ENCODE measurements at regions not wholly inside any gene's neighbourhood (a gene's known extent, or its start where the extent isn't known, plus 50 kb on each side); places are given as distances from the start of the nearest gene placed in this dataset.

DNA sequence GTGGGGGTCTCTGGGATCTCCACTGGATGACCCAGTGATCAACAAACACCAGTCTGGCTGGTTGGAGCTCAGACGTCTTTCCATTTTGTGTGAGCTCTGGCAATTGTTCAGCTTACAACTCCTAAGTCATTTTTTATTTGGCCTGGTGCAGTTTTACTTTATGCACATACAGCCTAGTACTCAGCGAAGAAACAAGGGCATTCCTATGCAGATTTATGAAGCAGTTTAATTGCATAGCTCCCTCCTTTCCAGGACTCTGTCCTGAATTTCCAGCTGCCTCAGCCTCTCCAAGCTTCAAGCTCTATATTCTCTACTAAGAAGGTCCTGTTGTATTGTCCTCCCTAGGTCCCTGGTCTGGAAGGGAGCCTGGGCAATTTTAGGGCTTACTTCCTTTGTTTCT lies 145.6 kb upstream of the GALNT17 start:
- no peak for DNase-seq (ENCODE audit: low spot score)

DNA sequence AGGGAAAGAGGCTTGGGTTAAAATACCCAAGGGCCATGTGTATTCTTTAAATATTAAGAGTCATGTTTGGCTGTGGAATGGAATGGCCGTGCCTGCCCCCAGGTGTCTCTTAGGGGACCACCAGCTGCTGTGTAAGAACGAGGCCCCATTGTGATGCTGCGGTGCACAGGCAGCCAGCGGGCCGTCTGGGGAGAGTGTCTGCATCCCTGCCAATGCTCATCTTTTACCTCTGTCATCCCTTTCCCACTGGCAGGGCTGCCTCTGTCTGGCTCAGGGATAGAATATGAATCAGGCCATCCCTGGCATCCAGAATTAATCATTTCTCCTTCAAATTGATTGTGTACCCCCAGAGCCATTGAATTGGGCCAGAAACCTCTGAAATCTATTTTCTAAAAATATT lies 137.8 kb upstream of the GALNT17 start:
- no peak for DNase-seq (ENCODE audit: low spot score)

DNA sequence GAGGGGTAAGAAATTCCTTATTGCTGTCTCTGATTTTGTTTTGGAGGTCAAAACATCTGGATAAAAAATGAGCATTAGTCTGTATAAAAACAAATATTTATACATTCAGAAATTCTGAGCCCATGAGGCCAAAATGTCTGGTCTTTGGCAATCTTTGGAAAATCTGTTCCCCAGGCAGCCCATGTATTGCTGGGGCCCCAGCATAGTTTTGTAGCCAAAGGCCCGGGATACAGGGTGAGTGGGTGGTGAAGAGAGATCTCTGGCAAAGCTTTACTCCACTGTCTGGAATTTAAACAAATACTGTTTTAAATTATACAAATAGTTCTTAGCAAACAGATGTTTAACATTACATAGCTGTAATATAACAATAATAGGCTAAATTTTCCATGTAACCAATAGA lies 134.7 kb upstream of the GALNT17 start:
- peak; percentile 5 for DNase-seq (ENCODE audit: low spot score)

DNA sequence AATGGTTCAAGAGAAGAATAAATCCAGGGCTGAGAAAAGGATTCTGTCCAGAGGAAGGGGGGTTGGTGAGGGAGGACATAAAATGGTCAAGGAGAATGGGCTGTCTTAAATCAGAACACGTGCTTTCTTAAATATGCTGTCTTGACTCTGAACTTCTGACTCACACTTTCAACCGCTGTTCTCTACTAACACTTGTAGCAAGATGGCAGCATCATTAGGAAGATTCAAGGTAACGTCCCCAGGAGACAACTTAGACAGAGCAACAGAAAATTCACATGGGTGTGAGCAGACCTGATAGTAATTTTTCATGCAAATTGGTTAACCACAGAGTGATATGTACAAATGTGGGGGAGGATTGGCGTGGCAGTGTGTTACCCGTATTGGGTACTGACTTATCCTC lies 126.8 kb upstream of the GALNT17 start:
- DNase-seq (ENCODE audit: low spot score), result no peak

DNA sequence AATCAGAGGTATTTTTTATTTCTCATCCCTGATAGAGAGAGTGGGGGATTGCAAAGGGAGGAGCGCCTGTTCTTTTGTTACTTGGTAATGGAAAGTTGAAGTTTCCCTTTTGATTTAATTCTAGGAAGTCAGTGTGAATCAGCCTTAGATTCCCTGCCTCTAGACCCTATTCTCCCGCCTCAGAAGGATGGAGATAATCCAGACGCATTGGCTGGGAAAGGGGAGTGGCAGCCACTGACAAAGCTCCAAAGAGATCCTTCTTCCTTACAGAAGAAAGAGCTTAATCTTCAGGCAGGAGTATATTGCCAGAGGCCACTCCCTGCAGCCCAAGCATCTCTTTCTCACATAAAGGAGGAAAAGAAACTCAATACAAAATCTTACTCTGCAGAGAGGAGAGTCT lies 122.3 kb upstream of the GALNT17 start:
- DNase-seq (ENCODE audit: low spot score), result no peak

DNA sequence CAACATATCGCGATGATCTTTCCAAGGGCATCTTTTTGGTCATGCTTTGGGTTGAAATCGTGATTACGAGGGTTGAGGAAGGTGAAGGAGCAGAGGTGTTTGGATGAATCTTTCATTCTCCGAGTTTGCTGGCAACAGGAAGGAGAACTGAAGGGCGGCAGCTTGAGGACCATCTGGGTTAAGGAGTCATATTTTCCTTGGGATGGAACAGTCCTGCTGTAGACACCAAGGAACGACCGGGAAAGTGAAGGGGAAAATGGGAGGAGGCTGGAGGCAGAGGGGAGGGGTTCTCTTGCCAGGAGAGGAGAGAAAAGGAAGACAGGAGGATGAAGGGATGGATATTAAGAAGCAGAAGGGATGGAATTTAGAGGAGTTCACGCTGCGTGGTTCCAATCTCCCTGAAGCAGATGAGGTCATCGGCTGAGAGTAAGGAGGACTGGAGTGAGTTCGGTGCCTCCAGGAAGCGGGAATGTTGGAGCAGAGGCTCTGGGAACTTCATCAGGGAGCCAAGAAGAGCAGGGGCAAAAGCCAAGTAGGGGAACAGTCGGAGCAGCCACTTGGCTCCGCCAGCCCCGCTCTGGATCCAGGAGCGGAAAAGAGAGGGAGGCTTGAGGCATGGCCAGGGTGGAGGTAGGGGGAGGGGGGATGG lies 116.6 kb upstream of the GALNT17 start:
- DNase-seq (ENCODE audit: low spot score), result no peak

DNA sequence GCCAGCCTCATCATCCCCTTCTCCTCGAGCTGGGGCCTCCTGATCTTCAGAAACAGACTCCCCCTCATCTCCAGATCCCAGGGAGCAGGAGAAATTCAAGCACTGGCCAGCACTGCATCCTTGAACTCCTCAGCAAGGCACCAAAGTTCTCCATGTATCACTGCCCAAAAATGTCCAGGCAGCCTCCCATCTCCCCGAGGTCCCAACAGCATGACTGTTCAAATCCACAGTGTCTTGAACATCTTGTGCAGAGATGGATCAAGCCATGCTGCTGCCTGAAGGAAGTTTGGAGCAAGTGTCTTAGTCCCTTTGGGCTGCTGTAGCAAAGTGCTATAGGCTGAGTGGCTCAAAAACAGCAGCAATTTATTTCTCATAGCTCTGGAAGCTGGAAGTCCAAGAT lies 115.5 kb upstream of the GALNT17 start:
- DNase-seq (ENCODE audit: low spot score), result no peak

DNA sequence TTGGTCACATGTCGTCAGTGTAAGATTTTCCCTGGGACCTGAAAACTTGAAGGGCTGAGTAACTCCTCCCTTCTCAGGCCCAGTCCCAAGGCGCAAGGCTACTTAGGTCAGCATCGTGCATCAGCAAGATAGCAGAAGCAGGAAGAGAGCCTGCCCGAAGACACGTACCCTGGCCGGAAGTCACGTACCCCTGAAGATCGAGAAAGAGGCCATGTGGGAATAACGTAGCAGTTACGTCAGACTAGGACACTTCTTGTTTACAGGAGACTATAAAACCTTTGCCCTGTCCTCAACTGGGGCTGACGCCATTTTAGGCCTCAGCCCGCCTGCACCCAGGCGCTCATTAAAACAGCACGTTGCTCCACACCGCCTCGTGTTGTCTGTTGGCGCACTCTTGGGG lies 114.3 kb upstream of the GALNT17 start:
- DNase-seq (ENCODE audit: low spot score), result no peak

DNA sequence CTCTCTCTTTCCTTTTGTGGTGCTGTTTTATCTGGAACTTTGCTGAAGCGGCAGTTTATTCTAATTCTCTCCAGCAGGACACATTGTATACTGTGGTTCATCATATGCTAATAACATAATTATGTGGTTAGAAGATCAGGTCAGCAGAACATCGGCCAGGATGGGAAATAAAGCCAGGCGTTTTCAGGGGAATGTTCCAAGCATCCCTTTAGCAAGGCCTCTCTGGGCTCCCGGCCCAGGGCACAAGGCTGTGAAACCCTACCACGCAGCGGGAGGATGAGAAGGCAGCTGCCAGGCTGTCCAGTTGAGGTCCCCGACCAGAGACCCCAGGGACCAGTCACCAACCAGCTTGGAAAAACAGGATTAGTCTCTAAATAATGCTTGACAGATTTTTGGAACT lies 112.2 kb upstream of the GALNT17 start:
- peak; percentile 2 for DNase-seq (ENCODE audit: low spot score)

DNA sequence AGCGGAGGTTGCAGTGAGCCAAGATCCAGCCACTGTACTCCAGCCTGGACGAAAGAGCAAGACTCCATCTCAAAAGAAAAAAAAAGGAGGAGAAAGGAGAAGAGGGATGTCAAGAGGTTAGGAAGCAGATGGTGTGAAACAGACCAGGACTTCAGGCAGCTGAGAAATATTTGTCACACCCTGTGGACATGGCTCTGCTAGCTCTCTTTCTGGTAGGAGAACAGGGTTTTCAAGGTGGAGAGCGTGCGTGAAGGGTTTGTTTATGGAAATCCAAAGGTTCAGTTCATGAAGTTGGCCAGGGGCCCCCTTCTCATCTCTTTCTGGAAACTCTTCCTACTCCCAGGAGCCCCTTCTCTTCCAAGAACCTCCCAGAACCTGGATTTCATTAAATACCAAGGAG lies 110.8 kb upstream of the GALNT17 start:
- DNase-seq (ENCODE audit: low spot score), result no peak

DNA sequence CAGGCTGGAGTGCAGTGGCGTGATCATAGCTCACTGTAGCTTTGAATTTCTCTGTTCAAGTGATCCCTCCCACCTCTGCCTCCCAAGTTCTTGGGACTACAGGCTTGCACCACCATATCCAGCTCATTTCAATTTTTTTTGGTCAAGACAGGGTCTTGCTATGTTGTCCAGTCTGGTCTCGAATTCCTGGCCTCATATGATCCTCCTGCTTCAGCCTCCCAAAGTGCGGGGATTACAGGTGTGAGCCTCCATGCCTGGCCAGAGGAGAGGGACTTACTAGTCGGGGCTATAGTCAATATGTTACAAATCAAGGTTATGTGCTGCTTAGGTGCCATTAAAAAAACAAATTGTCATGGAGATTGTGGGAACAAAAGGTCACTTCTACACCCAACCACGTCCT lies 105.3 kb upstream of the GALNT17 start:
- no peak for DNase-seq (ENCODE audit: low spot score)

DNA sequence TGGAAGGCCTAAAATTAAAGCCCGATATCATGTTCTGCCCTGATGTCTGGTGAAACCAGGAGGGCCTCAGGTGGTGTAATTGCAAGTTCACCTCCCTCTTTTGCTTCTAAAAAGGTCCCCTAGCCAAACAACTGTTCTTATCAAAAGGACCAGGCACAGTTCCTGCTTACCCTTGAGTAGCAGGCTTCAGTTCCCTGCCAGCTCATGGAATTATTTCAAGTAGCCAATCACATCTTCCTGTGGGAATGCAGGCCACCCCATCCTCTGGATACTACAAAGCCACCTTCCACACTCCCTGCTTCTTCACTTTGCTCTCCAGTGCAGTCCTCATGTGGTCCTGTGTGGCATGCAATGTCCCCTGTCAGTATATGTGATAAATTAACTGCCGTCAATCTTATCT lies 97.7 kb upstream of the GALNT17 start:
- no peak for DNase-seq (ENCODE audit: low spot score)

DNA sequence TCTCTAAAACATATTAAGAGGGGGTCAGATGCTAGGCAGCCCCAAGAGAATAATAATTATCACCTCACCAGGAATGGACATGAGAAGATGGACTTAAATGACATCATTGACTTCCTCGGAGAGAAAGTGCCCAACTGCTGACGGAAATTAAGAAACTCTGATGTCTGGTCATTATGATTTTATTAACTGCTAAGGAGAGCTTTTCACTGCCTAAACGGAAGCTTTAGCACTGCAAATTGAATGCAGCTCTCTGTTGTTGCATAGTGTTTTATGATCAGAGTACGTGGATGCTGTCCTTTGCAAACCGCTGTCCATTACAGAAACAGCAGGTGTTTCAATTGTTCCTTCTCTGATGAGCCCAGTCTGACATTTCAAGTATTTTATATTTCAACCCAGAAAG lies 89.4 kb upstream of the GALNT17 start:
- no peak for DNase-seq (ENCODE audit: low spot score)

DNA sequence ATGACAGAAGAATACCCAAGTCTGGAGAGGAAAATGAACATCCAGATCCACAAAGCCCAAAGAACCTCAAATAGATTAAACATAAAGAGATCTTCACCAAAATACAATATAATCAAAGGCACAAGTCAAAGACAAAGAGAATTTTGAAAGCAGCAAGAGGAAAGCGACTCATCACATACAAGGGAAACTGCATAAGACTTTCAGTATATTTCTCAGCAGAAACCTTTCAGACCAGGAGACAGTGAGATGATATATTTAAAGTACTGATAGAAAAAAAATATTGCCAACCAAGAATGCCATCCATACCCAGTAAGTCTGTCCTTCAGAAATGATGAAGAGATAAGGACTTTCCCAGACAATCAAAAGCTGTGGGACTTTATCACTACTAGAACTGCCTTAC lies 81.5 kb upstream of the GALNT17 start:
- no peak for DNase-seq (ENCODE audit: low spot score)

DNA sequence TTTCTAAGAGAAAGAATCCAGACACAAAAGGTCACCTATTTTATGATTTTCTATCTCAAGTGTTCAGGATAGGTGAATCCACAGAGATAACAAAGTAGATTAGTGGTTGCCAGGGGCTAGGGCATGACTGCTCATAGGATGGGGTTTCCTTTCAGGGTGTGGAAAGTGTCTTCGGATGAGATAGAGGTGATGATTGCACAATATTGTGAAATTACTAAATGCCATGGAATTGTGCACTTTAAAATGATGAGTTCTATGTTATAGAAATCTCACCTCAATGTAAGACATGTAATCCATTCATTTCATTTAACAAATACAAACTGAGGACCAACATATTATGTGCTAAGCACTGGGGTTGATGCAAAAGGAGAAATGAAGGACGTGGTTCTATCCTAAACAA lies 76.4 kb upstream of the GALNT17 start:
- no peak for DNase-seq (ENCODE audit: low spot score)

DNA sequence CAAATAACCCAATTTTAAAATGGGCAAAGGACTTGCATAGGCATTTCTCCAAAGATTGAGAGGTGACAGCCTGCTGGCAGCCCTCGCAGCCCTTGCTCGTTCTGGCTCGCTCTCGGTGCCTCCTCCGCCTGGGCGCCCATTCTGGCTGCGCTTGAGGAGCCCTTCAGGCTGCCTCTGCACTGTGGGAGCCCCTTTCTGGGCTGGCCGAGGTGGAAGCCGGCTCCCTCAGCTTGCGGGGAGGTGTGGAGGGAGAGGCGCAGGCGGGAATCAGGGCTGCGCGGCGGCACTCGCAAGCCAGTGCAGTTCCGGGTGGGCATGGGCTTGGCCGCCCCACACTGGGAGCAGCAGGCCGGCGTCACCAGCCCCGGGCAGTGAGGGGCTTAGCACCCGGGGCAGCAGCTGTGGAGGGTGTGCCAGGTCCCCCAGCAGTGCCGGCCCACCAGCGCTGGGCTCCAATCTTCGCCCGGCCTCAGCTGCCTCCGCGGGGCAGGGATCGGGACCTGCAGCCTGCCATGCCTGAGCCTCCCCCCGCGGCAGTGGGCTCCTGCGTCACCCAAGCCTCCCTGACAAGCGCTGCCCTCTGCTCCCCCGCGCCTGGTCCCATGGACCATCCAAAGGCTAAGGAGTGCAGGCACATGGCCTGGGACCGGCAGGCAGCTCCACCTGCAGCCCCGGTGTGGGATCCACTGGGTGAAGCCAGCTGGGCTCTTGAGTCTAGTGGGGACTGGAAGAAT lies 54.0 kb upstream of the GALNT17 start:
- no peak for DNase-seq (ENCODE audit: low spot score)
